Hepatic stellate cell (primary cell): ENCODE measurements at regions not wholly inside any gene's neighbourhood (a gene's known extent, or its start where the extent isn't known, plus 50 kb on each side); places are given as distances from the start of the nearest gene placed in this dataset.

Source experiments
- DNase-seq: peaks from one replicate; pipeline ENCODE4 v3.0.0; 2011; ENCODE audit warnings: low spot score

DNA sequence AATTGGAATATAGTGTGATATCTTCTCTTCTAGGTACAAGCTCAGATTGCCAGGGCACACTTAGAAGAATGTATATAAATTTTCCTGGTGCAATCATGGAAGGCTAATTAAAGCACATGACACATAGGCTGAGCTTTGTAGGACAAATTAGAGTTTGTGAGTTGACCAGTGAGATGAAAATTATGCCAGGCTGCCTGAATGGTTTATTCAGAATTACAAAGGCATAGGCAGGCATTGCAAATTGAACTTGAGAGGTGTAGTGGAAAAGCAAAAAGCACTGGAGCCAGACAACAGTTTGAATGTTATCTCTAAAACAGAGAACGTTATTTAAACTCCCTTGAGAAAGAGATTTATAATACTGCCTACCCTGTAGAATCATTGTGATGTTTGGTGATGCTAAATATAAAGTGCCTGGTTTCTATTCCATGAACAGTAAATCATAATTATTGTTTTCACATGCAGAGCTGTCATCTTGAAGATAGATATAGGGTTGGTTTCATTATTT is 712.1 kb downstream of the TBC1D32 start:
- no peak for DNase-seq

DNA sequence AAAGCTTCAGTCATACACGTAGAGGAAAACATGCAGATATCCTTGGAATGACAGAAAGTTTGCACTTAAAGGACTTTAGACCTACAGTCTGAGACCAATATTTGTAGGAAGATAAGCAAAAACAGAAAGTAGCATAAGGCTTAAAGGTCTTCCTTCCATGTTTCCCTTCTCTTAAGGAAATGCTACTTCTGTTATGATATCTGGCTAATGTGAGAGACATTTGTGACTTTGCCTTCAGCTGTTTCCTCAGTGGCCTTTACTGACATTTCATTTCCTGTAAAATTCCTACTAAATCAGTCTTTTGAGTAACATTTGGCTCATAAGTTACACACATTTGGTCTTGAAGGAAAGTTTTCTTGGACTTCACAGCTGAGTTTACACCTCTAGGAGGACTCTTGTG is 713.4 kb downstream of the TBC1D32 start:
- DNase-seq: no peak

DNA sequence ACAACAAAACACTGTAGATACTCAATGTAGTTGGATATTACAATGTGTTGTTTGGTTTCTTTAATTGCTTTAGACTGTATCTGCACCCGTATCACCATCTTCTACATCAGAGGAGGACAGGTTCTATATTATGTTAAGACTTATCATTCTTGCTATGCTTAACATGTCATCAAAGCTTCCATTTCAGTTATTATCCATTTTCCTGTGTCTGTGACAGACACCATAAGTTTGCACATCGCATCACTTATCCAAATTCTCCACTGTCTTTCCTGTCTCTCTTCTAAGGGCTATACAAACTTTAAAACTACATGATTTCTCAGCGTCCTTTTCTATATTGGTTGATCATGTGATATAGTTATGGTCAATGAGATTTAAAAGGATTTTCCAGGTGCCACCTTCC is 719.0 kb downstream of the TBC1D32 start:
- no peak for DNase-seq

DNA sequence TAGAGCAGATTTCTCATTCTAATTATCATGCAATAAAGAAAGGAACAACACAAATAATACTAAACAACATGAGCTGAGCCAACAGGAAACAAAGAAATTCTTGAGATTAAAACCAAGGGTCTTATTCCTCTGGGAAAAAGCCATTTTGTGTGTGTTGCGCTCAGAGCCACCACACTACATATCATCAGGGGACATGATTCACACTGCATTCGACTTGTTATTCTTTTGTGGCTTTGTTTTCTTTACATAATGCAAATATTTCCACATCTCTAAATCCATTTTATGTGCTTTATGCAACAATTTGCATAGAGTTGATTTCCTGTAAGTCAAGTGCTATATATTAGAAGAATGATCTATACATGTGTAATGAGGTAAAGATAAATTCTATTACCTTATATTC is 719.6 kb downstream of the TBC1D32 start:
- no peak for DNase-seq

DNA sequence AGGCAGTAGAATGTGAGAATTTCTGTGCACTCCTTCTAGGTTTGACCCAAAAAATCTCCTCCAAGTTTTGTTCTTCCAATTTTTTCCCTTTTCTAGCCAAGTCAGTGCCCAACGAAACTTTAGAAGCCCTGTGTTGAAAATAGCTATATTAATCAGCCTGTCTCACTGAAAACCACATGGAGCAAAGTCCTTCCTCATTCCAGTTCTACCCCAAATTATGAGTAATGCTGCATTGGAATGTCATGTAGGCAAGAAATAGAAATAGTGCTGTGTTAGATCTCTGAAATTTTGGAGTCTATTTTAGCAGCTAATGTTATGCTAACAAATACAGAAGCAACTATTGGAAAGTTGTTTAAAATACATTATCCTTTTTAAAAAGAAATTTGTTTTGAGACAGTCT is 725.5 kb downstream of the TBC1D32 start:
- peak; percentile 4 for DNase-seq

DNA sequence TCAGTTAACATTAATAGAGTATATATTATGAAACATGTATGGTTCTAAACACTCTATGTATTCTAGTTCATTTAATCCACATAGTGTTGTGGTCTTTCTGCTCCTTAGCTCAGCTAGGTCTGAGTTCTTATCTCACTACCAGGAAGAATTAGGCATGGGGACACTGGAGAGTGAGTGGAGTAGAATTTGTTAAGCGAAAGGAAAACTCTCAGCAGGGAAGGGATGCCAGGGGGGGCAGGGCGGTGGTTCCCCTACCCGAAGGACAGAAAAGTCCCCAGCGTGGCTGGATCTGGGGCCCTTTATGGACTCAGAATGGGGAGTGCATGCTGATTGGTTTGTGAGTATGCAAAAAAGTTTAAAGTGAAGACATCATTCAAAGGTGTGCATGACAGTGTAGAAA is 727.5 kb downstream of the TBC1D32 start:
- no peak for DNase-seq

DNA sequence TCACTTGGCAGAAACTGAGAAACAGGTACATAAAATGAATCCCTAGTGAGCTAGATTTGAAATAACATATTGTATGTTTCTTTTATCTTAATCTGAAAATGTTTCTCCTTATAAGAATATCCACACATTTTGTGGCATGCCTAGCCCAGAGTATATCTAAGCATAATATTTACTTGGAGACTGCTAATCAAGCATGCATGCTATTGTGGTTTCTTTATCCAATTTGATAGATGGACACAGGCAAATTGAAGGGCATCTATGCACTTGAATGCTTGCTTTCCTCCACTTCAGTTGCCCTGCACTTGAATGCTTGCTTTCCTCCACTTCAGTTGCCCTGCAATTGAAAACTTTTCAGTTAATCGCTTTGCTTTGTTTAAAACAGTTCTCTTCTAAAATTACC is 729.8 kb downstream of the TBC1D32 start:
- DNase-seq: no peak

DNA sequence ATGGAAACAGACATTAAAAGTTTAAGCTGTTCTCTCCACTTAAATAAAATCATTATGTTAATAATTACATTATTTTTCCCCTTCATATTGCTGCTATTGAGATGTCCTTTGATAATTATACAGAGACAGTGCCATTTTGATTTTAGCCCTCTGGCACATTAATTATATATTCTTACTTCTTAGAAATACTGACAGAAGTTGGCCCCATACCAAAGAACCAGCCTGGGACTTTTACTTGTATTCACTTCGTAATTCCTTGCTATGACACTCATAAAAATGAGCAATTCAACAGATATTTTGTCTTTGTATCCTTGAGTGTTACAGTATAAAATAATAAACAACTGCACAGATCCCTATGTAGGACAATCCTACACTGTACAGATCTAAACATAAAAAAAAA is 743.7 kb downstream of the TBC1D32 start:
- DNase-seq: no peak

DNA sequence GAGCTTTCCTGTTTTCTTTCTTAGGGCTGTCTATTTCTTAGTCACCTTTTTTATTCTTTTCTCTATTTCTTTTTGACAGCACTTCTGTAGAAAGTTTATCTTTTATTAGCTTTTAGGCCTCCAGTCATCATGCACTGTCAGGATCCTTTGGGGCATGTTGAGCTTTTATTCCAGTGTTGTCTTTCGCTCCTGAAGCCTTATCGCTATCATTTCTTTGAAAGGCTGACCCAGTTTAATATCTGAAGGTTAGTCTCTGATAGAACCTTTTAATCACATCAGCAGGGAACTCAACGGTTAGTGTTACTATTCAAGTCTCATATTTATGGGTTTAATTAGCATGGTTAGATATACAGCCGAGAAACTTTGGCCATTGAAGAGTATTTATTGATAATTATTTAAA is 745.9 kb downstream of the TBC1D32 start:
- no peak for DNase-seq

DNA sequence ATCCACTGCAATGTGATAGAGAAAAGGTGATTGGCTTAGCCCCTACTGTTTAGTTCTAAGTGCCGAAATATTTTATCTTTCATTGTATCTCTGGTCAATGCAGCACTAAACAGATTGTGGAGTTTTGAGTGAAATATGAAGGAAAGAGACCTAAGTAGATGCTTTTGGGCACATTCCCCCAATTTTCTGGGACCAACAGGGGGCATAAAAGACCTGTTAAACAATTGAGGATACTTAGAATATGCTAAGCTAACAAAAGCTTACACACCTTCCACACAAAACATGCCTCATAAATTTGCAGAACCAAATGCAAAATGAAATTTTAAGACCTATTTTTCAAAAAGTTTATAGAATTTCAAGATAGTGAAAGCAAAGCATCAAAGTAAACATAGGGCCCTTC is 746.9 kb downstream of the TBC1D32 start:
- DNase-seq: no peak

DNA sequence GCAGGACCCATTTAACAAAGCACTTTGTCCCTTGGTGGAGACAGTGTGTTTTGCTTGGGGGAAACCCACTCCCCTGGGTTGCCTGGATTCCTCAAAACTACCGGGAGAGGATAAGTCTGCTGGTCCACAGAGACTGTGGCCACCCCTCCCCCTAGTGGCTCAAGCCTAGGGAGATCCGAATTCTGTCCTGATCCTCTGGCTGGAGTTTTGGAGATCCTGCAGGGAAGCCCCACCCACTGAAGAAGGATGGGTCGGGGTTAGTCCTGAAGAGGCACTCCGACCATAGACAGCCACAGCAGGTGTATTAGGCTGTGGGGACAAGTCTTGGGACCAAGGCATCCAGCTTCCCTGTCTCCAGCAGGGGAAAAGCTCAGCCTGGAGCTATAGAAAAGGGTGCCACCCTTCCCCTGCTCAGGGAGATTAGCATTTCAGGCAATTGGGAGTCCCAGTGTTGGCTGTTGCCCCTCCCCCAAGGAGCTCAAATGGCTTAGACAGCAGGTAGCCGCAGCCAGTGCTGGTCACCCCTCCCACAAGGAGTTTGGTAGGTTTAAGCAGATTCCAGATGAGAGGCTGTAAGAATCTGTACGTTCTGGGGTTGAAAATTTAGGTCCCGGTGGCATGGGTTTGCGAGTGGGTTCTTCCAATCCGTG is 750.0 kb downstream of the TBC1D32 start:
- DNase-seq: no peak

DNA sequence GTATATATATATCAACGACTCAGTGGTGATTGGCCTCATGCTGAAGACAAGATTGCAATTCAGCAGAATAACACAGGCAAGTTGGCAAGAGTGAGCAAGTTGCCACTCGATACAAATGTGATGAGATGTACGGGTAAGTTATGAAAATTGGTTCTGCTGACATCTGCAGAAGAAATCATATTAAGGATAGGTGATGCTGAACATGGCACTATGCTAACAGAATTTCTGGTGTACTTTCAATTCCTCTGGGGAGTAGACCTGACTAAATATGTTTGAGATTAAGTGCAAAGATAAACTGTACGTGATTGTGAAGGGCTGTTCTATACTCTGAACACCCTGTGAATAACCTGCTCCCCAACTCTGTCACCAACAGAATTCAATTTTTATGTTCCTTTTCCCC is 758.2 kb downstream of the TBC1D32 start:
- no peak for DNase-seq

DNA sequence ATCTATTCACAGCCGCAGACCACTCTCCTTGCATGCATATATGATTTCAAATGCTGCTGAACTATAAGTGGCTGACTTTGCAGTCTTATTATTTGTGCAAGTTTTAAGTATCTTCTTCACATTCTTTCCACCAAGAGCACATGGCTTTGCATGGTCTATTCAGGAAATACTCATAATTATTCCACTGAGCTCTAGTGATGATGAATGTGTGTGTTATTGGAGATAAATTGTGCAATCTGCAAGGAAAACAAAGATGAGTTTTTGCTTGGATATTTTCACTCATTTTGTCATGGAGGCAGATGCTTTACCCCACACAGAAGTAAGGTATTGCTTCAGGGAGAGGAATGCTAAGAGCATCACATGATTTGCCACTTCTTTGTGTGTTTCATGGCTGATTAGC is 764.6 kb downstream of the TBC1D32 start:
- DNase-seq: no peak

DNA sequence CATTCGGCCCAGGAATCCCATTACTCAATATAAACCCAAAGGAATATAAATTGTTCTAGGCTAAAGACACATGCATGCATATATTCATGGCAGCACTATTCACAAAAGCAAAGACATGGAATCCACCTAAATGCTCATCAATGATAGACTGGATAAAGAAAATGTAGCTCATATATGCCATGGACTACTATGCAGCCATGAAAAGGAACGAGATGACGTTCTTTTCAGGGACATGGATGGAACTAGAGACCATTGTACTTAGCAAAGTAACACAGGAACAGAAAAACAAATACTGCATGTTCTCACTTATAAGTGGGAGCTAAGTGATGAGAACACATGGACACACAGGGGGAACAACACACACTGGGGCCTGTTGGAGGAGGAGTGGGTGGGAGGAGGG is 769.5 kb downstream of the TBC1D32 start:
- no peak for DNase-seq

DNA sequence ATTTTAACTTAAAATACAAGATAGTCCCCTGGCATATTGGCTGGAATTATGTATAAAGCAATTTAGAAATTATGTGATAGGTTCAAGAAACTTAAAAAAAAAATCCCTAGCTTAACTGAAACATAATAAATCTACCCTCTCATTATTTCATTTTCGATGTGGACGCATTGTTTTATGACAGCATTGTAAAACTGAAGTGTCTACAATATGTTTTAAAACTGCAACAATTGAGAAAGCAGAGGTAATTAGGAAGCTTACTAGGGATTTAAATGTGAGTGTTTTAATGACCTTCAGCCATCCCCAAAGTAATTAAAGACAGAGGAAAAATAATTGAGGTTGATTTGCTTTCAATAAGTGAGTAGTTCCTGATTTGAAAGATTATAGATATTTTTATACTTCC is 776.0 kb downstream of the TBC1D32 start:
- DNase-seq: no peak

DNA sequence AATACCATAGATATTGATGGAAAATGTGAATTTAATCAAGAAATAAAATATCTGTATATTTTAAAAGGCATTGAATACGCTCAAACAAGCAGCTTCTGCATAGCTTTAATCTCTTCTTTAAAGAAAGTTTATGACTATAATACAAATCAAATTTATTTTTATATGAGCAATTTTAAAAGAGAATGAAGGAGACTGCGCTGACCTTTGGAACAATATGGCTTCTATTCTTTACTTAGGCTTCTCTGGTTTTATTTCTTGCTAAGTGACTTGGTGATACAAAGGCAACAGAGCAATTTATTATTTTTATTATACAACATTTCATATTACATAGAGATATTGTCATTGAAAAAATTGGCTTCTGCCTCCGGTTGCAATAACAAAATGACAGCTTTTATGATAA is 776.7 kb downstream of the TBC1D32 start:
- DNase-seq: no peak

DNA sequence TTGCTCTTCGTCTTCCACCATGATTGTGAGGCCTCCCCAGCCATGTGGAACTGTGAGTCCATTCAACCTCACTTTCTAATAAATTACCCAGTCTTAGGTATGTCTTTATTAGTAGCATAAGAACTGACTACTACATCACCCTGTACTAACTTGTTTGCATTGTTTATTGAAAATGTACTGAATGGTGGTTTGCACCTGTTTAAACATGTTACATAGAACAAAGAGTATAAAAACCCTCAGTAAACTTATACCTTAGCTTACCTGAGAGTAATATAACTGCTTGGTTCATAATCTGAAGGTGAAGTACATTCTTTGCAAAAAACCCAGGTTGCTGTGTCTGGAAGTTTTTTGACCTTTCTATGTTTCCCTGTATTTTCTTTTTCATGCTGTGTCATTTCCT is 777.8 kb downstream of the TBC1D32 start:
- DNase-seq: no peak

DNA sequence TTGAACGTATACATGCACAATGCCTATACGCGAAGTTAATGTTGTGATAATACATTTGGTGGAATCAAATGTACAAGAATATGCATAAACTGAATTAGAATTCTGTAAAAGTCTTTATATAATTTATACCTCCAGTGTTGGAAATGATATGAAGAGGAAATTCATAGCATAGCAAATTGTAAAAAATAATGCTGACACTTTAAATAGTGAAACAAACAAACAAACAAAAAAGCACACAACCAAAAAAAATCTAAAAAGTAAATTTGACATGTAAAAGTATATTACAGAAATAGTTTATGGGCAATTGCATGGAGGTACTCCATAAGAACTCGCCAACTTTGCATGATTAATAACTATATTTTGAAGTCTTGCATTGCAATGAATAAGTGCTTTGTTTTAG is 780.9 kb downstream of the TBC1D32 start:
- no peak for DNase-seq

DNA sequence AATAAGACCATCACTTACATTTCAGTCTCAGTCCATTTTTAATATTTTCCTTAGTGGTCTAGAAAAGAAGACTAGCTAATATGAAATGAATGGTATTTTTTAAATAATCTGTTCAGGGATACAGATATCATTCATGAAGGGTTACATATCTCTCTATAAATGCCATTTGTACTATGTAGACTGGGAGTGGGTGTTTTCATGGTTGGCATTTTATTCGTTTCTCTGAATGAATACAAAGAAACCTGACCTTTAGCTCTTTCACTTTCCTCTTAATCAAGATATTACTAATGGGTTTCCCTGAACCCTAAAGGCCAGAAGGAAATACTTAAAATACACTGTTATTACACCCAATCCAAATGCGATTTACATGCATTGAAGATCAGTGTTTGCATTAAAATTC is 788.9 kb downstream of the TBC1D32 start:
- no peak for DNase-seq

DNA sequence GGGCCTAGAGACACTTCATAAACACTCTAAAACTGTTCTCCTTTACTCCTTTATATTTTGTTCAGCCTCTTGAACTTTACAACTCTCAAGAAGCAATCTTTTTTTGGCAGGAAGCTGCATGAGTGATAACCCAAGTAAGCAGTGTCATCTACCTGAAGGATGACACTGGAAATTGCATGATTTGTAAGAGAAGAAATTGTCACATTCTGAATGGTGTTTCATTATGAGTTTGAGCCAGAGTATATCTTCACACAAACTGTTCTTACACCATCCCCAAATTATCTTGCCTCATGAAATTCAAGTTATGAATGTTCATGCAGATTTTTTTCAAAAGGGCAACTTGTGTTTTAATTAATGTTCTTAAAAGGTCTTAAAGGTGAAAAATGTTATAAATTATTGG is 799.3 kb downstream of the TBC1D32 start:
- DNase-seq: no peak

DNA sequence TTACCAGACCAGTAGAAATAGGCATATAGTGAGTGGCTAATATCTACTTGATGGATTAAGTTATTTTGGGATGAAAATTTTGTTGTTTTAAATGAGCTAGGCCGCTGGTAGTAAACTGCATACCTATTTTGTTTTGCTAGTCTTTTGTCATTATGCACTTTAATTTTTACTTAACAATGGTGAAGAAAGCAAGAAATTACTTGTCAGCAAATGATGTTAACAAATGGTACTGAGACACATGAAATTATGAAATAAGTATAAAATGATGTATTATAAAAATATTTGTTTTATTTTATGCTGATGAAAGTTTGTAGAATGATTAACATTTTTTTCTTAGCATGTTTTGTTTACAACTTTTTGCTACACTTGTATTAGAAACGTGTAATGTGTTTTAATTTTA is 807.7 kb downstream of the TBC1D32 start:
- DNase-seq: no peak

DNA sequence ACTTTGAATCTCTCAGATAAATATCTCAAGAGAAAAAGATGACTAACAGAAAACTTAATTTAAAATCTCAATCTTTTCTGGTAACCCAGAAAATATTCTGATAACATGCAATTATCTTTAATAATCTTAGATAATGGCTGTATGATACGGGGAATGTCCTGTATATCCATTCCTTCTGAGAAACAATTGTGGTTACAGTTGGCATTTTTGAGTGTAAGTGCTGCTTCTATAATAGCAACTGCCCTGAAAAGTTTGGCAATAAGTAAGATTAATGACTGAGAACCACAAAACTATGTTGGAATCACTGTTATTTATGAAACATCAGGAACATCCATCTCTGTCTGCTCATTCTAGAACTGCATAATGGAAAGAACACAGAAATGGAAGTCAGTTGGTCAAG is 819.7 kb downstream of the TBC1D32 start:
- DNase-seq: no peak

DNA sequence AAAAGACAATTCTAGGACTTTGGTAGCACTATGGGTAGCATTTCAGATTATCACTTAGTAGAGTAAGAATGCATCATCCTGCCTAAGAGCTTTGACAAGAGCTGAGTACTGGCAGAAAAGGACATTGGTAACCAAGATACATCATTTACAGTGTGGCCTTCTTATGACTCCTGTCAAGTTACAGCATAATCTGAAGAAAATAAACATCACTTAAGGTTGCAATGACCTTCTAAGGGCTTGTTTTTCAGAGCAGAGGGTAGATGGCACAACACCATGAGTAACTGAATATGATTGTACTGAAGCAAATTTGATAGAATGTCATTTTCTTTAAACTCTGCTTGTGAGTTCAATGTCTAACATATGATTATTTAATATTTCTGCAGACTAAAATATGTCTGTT is 822.6 kb downstream of the TBC1D32 start:
- DNase-seq: no peak

DNA sequence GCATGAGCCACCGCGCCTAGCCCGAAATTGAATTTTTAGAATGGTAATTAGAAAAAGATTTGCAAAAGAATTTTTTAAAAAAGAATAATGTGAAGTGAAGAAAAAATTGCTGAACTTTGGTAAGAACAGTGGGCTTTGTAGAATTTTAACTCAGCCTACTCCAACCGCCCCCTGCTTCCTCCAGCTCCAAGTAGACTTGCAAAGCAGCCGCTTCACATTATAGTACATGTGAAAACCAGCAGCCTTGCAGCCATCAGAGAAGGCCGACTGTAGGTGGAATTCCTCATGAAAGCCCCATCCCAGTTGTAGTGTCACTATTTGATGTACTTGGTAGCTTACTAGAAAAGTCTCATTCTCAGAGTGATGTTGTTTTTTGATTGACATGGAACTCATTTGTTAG is 835.6 kb downstream of the TBC1D32 start:
- DNase-seq: no peak

DNA sequence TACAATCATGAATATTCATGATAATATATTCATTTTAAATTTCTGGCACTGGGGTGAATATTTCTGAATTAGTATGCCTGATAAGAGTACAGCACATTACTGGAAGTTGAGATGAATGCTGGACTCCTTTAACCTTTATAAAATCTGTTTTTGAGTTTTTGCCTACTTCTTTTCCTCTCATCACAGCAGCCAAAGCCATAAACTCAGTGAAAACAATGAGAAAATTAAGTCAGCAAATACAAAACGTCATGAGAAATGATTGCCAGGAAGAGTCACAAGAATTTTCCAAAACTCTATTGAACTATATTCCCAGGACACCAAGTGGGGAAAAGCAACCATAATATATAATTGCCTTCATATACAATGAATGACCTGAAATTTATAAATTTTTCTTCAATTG is 837.6 kb downstream of the TBC1D32 start:
- DNase-seq: no peak
